Stomach (tissue), 4 donors: ENCODE measurements at regions not wholly inside any gene's neighbourhood (a gene's known extent, or its start where the extent isn't known, plus 50 kb on each side); places are given as distances from the start of the nearest gene placed in this dataset.

Experiments used
- EP300 ChIP-seq: sonication (generic); formaldehyde crosslinking; IDR thresholded peaks from one replicate; pipeline ENCODE4 v1.6.1; 2017; ENCODE audit warnings: antibody characterized with exemption
- TF ChIP-seq, protein P1 (sequence below), 7 experiments: fragments of 450-650 bp in 4 of 7; fragments of 200-600 bp in 3 of 7; sonication (generic) in 3 of 7; IDR thresholded peaks; one replicate each; pipeline ENCODE4 v1.5.1; 2016 to 2019; ENCODE audit warnings: antibody characterized with exemption in 7 of 7, control low read depth in 2 of 7, mild to moderate bottlenecking in 1 of 7

DNA sequence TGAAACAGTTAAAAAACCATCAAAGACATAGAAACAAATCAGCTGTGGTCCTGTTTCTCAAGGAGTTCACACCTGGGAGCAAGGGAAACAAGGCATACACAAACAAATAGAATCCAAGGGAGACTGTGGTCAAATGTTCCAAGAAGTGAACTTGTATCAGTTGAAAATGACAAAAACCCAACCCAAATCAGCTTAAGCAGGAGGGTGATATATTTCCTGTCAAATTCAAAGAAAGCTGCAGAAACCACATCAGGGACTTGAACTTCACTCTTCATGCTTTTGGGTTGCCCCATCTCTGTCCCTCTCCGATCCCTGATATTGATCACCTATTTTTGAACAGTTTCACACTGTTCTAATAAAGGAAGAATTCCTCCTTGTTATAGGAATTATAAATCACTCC, 148.6 kb upstream of the FMR1 start:
- TF ChIP-seq, protein P1, sequence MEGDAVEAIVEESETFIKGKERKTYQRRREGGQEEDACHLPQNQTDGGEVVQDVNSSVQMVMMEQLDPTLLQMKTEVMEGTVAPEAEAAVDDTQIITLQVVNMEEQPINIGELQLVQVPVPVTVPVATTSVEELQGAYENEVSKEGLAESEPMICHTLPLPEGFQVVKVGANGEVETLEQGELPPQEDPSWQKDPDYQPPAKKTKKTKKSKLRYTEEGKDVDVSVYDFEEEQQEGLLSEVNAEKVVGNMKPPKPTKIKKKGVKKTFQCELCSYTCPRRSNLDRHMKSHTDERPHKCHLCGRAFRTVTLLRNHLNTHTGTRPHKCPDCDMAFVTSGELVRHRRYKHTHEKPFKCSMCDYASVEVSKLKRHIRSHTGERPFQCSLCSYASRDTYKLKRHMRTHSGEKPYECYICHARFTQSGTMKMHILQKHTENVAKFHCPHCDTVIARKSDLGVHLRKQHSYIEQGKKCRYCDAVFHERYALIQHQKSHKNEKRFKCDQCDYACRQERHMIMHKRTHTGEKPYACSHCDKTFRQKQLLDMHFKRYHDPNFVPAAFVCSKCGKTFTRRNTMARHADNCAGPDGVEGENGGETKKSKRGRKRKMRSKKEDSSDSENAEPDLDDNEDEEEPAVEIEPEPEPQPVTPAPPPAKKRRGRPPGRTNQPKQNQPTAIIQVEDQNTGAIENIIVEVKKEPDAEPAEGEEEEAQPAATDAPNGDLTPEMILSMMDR (IDR thresholded peaks at IDR 0.05): no peak
- no peak for TF ChIP-seq EP300
